DND-41 (cell line): ENCODE measurements at regions not wholly inside any gene's neighbourhood (a gene's known extent, or its start where the extent isn't known, plus 50 kb on each side); places are given as distances from the start of the nearest gene placed in this dataset.

Source experiments
- EZH2 ChIP-seq: IDR thresholded peaks from 3 replicates; pipeline ENCODE4 v1.6.1; 2012; ENCODE audit warnings: borderline replicate concordance, low read depth, mild to moderate bottlenecking, moderate library complexity, low read length, inconsistent platforms; ENCODE audit not compliant: severe bottlenecking
- TF ChIP-seq, protein P1 (sequence below): IDR thresholded peaks from 2 replicates; pipeline ENCODE4 v1.5.1; 2012; ENCODE audit warnings: borderline replicate concordance, low read length, moderate library complexity, mild to moderate bottlenecking; ENCODE audit not compliant: poor library complexity, severe bottlenecking; ENCODE audit errors: extremely low read depth

DNA sequence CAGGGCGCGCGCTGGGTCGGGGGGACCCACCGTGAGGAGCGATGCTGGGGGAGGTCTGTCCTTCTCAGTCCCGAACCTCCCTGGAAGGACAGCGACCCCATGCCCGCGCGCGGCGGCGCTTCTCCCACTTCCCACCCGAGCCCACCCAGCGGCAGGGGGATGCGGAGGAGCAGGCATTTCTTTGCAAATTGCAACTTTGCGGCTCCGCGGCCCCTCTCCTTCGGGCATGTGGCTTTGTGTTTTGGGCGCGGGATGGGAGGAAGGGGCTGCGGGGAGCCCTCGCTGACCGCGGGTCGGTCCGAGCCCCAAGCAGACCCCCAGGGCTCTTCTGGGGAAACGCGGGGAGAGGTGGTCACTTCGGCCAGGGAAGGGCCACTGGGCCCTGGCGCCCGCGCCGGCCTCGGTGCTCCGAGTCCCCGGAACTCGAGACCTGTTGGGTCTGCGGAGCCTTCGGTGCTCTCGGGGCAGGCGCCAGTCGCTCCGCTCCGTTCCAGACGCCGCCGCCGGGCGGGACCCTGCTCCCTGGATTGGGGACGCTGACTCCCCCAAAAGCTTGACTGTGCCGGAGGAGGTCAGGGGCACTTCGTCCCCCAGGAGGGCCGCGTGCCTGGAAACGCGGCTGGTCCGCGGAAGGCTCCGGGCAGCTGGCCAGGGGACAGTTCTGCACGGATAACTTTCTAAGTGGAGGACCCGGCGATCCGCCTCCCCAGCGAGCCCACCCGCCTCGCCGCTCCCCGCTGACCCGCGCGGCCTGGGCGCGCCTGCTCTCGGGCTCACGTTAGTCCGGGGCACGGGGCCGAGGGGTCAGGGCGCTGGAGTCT is 164.2 kb upstream of the DPP6 start:
- TF ChIP-seq, protein P1, sequence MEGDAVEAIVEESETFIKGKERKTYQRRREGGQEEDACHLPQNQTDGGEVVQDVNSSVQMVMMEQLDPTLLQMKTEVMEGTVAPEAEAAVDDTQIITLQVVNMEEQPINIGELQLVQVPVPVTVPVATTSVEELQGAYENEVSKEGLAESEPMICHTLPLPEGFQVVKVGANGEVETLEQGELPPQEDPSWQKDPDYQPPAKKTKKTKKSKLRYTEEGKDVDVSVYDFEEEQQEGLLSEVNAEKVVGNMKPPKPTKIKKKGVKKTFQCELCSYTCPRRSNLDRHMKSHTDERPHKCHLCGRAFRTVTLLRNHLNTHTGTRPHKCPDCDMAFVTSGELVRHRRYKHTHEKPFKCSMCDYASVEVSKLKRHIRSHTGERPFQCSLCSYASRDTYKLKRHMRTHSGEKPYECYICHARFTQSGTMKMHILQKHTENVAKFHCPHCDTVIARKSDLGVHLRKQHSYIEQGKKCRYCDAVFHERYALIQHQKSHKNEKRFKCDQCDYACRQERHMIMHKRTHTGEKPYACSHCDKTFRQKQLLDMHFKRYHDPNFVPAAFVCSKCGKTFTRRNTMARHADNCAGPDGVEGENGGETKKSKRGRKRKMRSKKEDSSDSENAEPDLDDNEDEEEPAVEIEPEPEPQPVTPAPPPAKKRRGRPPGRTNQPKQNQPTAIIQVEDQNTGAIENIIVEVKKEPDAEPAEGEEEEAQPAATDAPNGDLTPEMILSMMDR: no peak
- no peak for TF ChIP-seq EZH2
